Natural killer cell treated with Interleukin-12 subunit alpha and Interleukin-12 subunit beta and Interleukin-15 and Interleukin-18, amount 100 ng/mL, for 72 hours (primary cell): ENCODE measurements at regions not wholly inside any gene's neighbourhood (a gene's known extent, or its start where the extent isn't known, plus 50 kb on each side); places are given as distances from the start of the nearest gene placed in this dataset.

Experiments used
- ATAC-seq, 2 donors: fragments of 150-1000 bp; cut with Tn5 transposase in 1 of 2; sonication (Bioruptor Pico), chemical (Tn5 transposase) in 1 of 2; 2 replicates each; pipeline ENCODE4 v1.10.0; 2021
- DNase-seq: peaks from one replicate; pipeline ENCODE4 v3.0.0; 2022; ENCODE audit warnings: low spot score
- H3K27ac Mint-ChIP-seq, 2 donors: 1 replicate in 1 of 2; 2 replicates in 1 of 2; pipeline ENCODE4 v1.8.0; 2022; ENCODE audit warnings: mixed read lengths in 2 of 2, mild to moderate bottlenecking in 1 of 2, moderate library complexity in 1 of 2
- H3K27me3 Mint-ChIP-seq, 2 donors: 1 replicate in 1 of 2; 2 replicates in 1 of 2; pipeline ENCODE4 v1.8.0; 2022; ENCODE audit warnings: mixed read lengths in 2 of 2
- H3K36me3 Mint-ChIP-seq: one replicate; pipeline ENCODE4 v1.8.0; 2022; ENCODE audit warnings: mixed read lengths
- H3K4me1 Mint-ChIP-seq, 2 donors: 1 replicate in 1 of 2; 2 replicates in 1 of 2; pipeline ENCODE4 v1.8.0; 2022; ENCODE audit warnings: low read depth in 2 of 2, mixed read lengths in 2 of 2, mild to moderate bottlenecking in 1 of 2
- H3K4me3 Mint-ChIP-seq: one replicate; pipeline ENCODE4 v1.8.0; 2022; ENCODE audit warnings: mixed read lengths
- H3K9me3 Mint-ChIP-seq: 2 replicates; pipeline ENCODE4 v1.8.0; 2022; ENCODE audit warnings: mixed read lengths

GRCh38 chr6:1201547-1202200 lies 110.2 kb upstream of the FOXQ1 start:
- Mint-ChIP-seq H3K36me3 (no peaks in the 10 kb centered on the region), H3K9me3 (no peaks in the 10 kb centered on the region), H3K4me3 (no peak overlapping the region), H3K27ac (no peak overlapping the region), H3K4me1 (no peaks in the 10 kb centered on the region), H3K27me3 (peaks cover 14 to 22% of the 10 kb centered on the region in 2 donors)
- DNase-seq (no peak), ATAC-seq (peak in 1 of 2 donors; percentile 4)

- DNase-seq (no peak), ATAC-seq (no peak)
- Mint-ChIP-seq H3K4me1 (no peaks in the 10 kb centered on the region), H3K36me3 (no peaks in the 10 kb centered on the region), H3K27me3 (peaks cover 17 to 20% of the 10 kb centered on the region in 2 donors), H3K27ac (no peak overlapping the region), H3K4me3 (no peak overlapping the region), H3K9me3 (peaks cover 8% of the 10 kb centered on the region)
Observed at GRCh38 chr6:1200409-1201101, 111.3 kb upstream of the FOXQ1 start.

- Mint-ChIP-seq H3K27me3 (peaks cover 17 to 24% of the 10 kb centered on the region in 2 donors), H3K9me3 (peaks cover 8% of the 10 kb centered on the region), H3K4me3 (no peak overlapping the region), H3K36me3 (no peaks in the 10 kb centered on the region), H3K27ac (no peak overlapping the region), H3K4me1 (no peaks in the 10 kb centered on the region)
- ATAC-seq (no peak), DNase-seq (no peak)
Observed at GRCh38 chr6:1200081-1200408, 111.9 kb upstream of the FOXQ1 start.

GRCh38 chr6:1197309-1197708 lies 114.6 kb upstream of the FOXQ1 start:
- H3K36me3 Mint-ChIP-seq, result no peaks in the 10 kb centered on the region
- no peaks in the 10 kb centered on the region for H3K4me1 Mint-ChIP-seq
- ATAC-seq (no peak), DNase-seq (no peak)
- peaks cover 8% of the 10 kb centered on the region for H3K9me3 Mint-ChIP-seq
- H3K4me3 Mint-ChIP-seq, result no peak overlapping the region
- peaks cover 18 to 27% of the 10 kb centered on the region in 2 donors for H3K27me3 Mint-ChIP-seq
- H3K27ac Mint-ChIP-seq, result no peak overlapping the region

GRCh38 chr6:1191141-1191630 lies 120.7 kb upstream of the FOXQ1 start:
- DNase-seq, result no peak
- H3K27ac Mint-ChIP-seq, result no peak overlapping the region
- H3K4me1 Mint-ChIP-seq, result no peaks in the 10 kb centered on the region
- no peak overlapping the region for H3K4me3 Mint-ChIP-seq
- peaks cover 15 to 16% of the 10 kb centered on the region in 2 donors for H3K27me3 Mint-ChIP-seq
- H3K36me3 Mint-ChIP-seq, result no peaks in the 10 kb centered on the region
- no peak for ATAC-seq
- peaks cover 7% of the 10 kb centered on the region for H3K9me3 Mint-ChIP-seq

GRCh38 chr6:1190366-1190765 lies 121.5 kb upstream of the FOXQ1 start:
- no peak for ATAC-seq
- Mint-ChIP-seq H3K36me3 (no peaks in the 10 kb centered on the region), H3K4me3 (no peak overlapping the region), H3K27ac (no peak overlapping the region), H3K9me3 (no peaks in the 10 kb centered on the region), H3K27me3 (peaks cover 8% of the 10 kb centered on the region in 2 donors), H3K4me1 (no peaks in the 10 kb centered on the region)
- DNase-seq, result no peak

- H3K36me3 Mint-ChIP-seq, result no peaks in the 10 kb centered on the region
- peaks cover 2 to 4% of the 10 kb centered on the region in 2 donors for H3K27me3 Mint-ChIP-seq
- no peak overlapping the region for H3K4me3 Mint-ChIP-seq
- ATAC-seq, result no peak
- DNase-seq, result no peak
- H3K4me1 Mint-ChIP-seq, result no peaks in the 10 kb centered on the region
- no peaks in the 10 kb centered on the region for H3K9me3 Mint-ChIP-seq
- no peak overlapping the region for H3K27ac Mint-ChIP-seq
Observed at GRCh38 chr6:1188199-1188598, 123.7 kb upstream of the FOXQ1 start.

DNA sequence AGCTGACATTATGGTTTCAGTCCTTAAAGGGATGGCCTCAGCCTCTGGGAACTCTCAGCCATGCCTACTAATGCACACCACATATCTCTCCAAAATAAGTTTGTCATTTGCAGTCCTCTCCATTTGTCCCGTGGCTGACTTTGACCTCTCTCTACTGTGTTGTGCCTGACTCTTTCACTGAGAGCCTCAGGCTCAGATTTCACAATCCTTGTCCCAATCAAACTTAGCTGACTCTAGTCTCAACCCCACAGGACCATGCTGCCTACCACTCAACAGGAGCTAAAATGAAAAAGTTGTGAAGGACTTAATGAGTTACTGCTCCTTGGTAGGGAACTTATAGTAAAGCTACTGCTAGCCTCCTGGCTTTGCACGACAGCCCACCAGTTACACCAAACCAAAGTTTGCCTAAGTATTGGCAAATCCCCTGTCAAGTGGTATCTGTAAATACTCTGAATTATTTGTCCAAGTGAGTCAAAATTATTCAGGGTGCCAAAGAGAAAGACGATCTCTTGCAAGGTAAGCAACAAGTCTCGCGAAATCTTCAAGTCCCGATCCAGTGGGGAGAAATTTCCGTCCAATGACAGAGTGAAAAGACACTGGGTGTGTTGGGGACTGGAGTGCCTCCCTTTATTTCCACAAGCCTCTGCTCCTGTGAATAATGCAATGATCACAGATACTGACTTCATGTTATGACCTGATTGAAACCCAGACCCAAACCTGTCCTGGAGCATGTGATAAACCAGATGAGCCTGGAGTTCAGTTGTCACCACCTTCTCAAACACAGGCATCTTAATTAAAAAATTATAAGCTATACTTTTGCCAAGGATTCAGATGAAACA lies 124.4 kb upstream of the FOXQ1 start:
- no peaks in the 10 kb centered on the region for H3K36me3 Mint-ChIP-seq
- DNase-seq (no peak), ATAC-seq (no peak)
- H3K27ac Mint-ChIP-seq, result no peak overlapping the region
- H3K27me3 Mint-ChIP-seq, result peaks cover 0 to 6% of the 10 kb centered on the region in 2 donors
- no peak overlapping the region for H3K4me3 Mint-ChIP-seq
- no peaks in the 10 kb centered on the region for H3K4me1 Mint-ChIP-seq
- no peaks in the 10 kb centered on the region for H3K9me3 Mint-ChIP-seq

DNA sequence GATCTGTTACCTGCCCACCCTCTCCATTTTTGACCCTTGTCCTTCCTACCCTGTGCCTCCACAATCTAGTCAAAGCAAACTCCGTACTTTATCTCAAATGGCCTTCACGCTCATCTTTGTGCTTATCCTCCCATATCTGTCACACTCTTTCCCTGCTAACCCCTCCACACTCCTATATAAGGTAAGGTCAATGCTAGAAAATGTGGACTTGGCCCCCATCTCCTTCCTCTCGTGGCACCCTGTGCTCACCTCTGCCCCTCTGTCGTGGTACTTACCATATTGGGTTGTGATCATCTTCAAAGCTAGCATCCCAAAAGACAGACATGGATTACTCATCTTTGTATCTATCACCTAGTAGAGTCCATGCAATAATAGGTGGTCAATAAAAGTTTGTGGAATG lies 127.6 kb upstream of the FOXQ1 start:
- Mint-ChIP-seq H3K27me3 (peaks cover 7% of the 10 kb centered on the region in 2 donors), H3K36me3 (no peaks in the 10 kb centered on the region), H3K4me1 (no peaks in the 10 kb centered on the region), H3K27ac (no peak overlapping the region), H3K9me3 (no peaks in the 10 kb centered on the region), H3K4me3 (no peak overlapping the region)
- no peak for DNase-seq
- ATAC-seq, result no peak

GRCh38 chr6:1182722-1183521 lies 129.0 kb upstream of the FOXQ1 start:
- no peaks in the 10 kb centered on the region for H3K9me3 Mint-ChIP-seq
- H3K27me3 Mint-ChIP-seq, result peaks cover 7 to 10% of the 10 kb centered on the region in 2 donors
- H3K27ac Mint-ChIP-seq, result no peak overlapping the region
- ATAC-seq (no peak), DNase-seq (no peak)
- no peaks in the 10 kb centered on the region for H3K36me3 Mint-ChIP-seq
- no peaks in the 10 kb centered on the region for H3K4me1 Mint-ChIP-seq
- H3K4me3 Mint-ChIP-seq, result no peak overlapping the region

- ATAC-seq, result no peak
- no peak overlapping the region for H3K27ac Mint-ChIP-seq
- no peaks in the 10 kb centered on the region for H3K9me3 Mint-ChIP-seq
- no peaks in the 10 kb centered on the region for H3K4me1 Mint-ChIP-seq
- peaks cover 12 to 14% of the 10 kb centered on the region in 2 donors for H3K27me3 Mint-ChIP-seq
- H3K4me3 Mint-ChIP-seq, result no peak overlapping the region
- no peak for DNase-seq
- no peaks in the 10 kb centered on the region for H3K36me3 Mint-ChIP-seq
Observed at GRCh38 chr6:1181939-1182605, 129.8 kb upstream of the FOXQ1 start.

GRCh38 chr6:1179571-1180459 lies 132.1 kb upstream of the FOXQ1 start:
- H3K27me3 Mint-ChIP-seq, result peaks cover 18 to 28% of the 10 kb centered on the region in 2 donors
- no peaks in the 10 kb centered on the region for H3K36me3 Mint-ChIP-seq
- ATAC-seq (no peak), DNase-seq (no peak)
- H3K27ac Mint-ChIP-seq, result no peak overlapping the region
- no peak overlapping the region for H3K4me3 Mint-ChIP-seq
- no peaks in the 10 kb centered on the region for H3K4me1 Mint-ChIP-seq
- no peaks in the 10 kb centered on the region for H3K9me3 Mint-ChIP-seq
